Right lobe of liver (tissue), 4 donors: ENCODE measurements at regions not wholly inside any gene's neighbourhood (a gene's known extent, or its start where the extent isn't known, plus 50 kb on each side); places are given as distances from the start of the nearest gene placed in this dataset.

Experiments used
- CTCF ChIP-seq, 4 donors: fragments of 200-600 bp in 3 of 4; fragments of 450-650 bp in 1 of 4; IDR thresholded peaks; one replicate each; pipeline versions ENCODE4 v1.5.1 to v1.8.0; 2016 to 2022; ENCODE audit warnings: antibody characterized with exemption in 4 of 4, mild to moderate bottlenecking in 2 of 4
- POLR2A ChIP-seq: fragments of 450-650 bp; IDR thresholded peaks from one replicate; pipeline ENCODE4 v1.6.1; 2017; ENCODE audit warnings: antibody characterized with exemption, mild to moderate bottlenecking
- donor health status: DM: no; HTN: no; CAD: no.
- donor health status: DM: no; HTN: no; CAD: no.
- donor health status: DM: no; HTN: yes; CAD: no.

GRCh38 chr2:131584940-131585339, 57.3 kb downstream of the CCDC74A start:
- TF ChIP-seq CTCF (IDR thresholded peaks at IDR 0.05) (no peak), POLR2A (no peak)
